GM21576 (cell line): ENCODE measurements at regions not wholly inside any gene's neighbourhood (a gene's known extent, or its start where the extent isn't known, plus 50 kb on each side); places are given as distances from the start of the nearest gene placed in this dataset.

Source experiments
- ATAC-seq: cut with Tn5 transposase; IDR thresholded peaks from one replicate; pipeline ENCODE4 v1.9.1; 2021; ENCODE audit warnings: mild to moderate bottlenecking, moderate library complexity; ENCODE audit not compliant: unreplicated experiment

- ATAC-seq = no peak
These were observed 799.8 kb upstream of the SLC10A2 start for GRCh38 chr13:103866048-103866447.

- no peak for ATAC-seq
These were observed 796.3 kb upstream of the SLC10A2 start for GRCh38 chr13:103862525-103862924.

- no peak for ATAC-seq
These were observed 793.7 kb upstream of the SLC10A2 start for GRCh38 chr13:103859952-103860351.

- ATAC-seq = no peak
These were observed 785.8 kb upstream of the SLC10A2 start for GRCh38 chr13:103852036-103852435.

- no peak for ATAC-seq
These were observed 778.3 kb upstream of the SLC10A2 start for GRCh38 chr13:103844471-103844870.

GRCh38 chr13:103839460-103839859 is 773.2 kb upstream of the SLC10A2 start:
- ATAC-seq = no peak

- ATAC-seq = no peak
These were observed 768.8 kb upstream of the SLC10A2 start for GRCh38 chr13:103835052-103835451.

GRCh38 chr13:103833294-103833852 is 767.2 kb upstream of the SLC10A2 start:
- no peak for ATAC-seq

GRCh38 chr13:103815619-103816018 is 749.4 kb upstream of the SLC10A2 start:
- no peak for ATAC-seq

- no peak for ATAC-seq
These were observed 746.8 kb upstream of the SLC10A2 start for GRCh38 chr13:103812971-103813370.

- ATAC-seq = no peak
These were observed 746.3 kb upstream of the SLC10A2 start for GRCh38 chr13:103812558-103812957.

- no peak for ATAC-seq
These were observed 743.8 kb upstream of the SLC10A2 start for GRCh38 chr13:103810026-103810425.

GRCh38 chr13:103805771-103806170 is 739.6 kb upstream of the SLC10A2 start:
- ATAC-seq = no peak

GRCh38 chr13:103803349-103803748 is 737.1 kb upstream of the SLC10A2 start:
- no peak for ATAC-seq

GRCh38 chr13:103799028-103799427 is 732.8 kb upstream of the SLC10A2 start:
- ATAC-seq = no peak

- ATAC-seq = no peak
These were observed 729.8 kb upstream of the SLC10A2 start for GRCh38 chr13:103795892-103796478.

- ATAC-seq = no peak
These were observed 728.3 kb upstream of the SLC10A2 start for GRCh38 chr13:103794526-103794925.

GRCh38 chr13:103788061-103788652 is 721.9 kb upstream of the SLC10A2 start:
- no peak for ATAC-seq

- no peak for ATAC-seq
These were observed 706.4 kb upstream of the SLC10A2 start for GRCh38 chr13:103772576-103772975.

- no peak for ATAC-seq
These were observed 696.3 kb upstream of the SLC10A2 start for GRCh38 chr13:103762523-103762922.

GRCh38 chr13:103759361-103759760 is 693.1 kb upstream of the SLC10A2 start:
- ATAC-seq = no peak

- ATAC-seq = no peak
These were observed 692.0 kb upstream of the SLC10A2 start for GRCh38 chr13:103758222-103758621.

GRCh38 chr13:103757361-103757760 is 691.1 kb upstream of the SLC10A2 start:
- no peak for ATAC-seq
